Heart left ventricle (tissue), 16 donors: ENCODE measurements at regions not wholly inside any gene's neighbourhood (a gene's known extent, or its start where the extent isn't known, plus 50 kb on each side); places are given as distances from the start of the nearest gene placed in this dataset.

ENCODE experiments used
- ATAC-seq, 4 donors: fragments of 200-7000 bp; cut with Tn5 transposase; one replicate each; pipeline ENCODE4 v1.9.1; 2020 to 2022; ENCODE audit warnings: moderate library complexity in 4 of 4, mild to moderate bottlenecking in 3 of 4, moderate number of reproducible peaks in 1 of 4
- DNase-seq, 5 donors: peaks; one replicate each; pipeline ENCODE4 v3.0.0-alpha.2; 2020
- H3K27ac ChIP-seq, 12 donors: fragments of 200-600 bp; sonication (generic) in 4 of 12; one replicate each; pipeline versions ENCODE4 v1.5.0 to v1.8.0; 2016 to 2022; ENCODE audit warnings: mild to moderate bottlenecking in 2 of 12
- H3K27me3 ChIP-seq, 9 donors: fragments of 200-600 bp; sonication (generic) in 2 of 9; one replicate each; pipeline versions ENCODE4 v1.5.1 to v1.8.0; 2016 to 2022; ENCODE audit warnings: mild to moderate bottlenecking in 3 of 9
- H3K36me3 ChIP-seq, 9 donors: fragments of 200-600 bp; sonication (generic) in 2 of 9; one replicate each; pipeline versions ENCODE4 v1.5.0 to v1.8.0; 2018 to 2022; ENCODE audit warnings: mild to moderate bottlenecking in 2 of 9
- H3K4me1 ChIP-seq, 12 donors: fragments of 200-600 bp; sonication (generic) in 4 of 12; one replicate each; pipeline versions ENCODE4 v1.5.0 to v1.8.0; 2016 to 2022; ENCODE audit warnings: mild to moderate bottlenecking in 3 of 12
- H3K4me3 ChIP-seq, 12 donors: fragments of 200-600 bp; sonication (generic) in 4 of 12; one replicate each; pipeline versions ENCODE4 v1.5.0 to v1.8.0; 2017 to 2022; ENCODE audit warnings: mild to moderate bottlenecking in 9 of 12, moderate library complexity in 4 of 12
- H3K9me3 ChIP-seq, 12 donors: fragments of 200-600 bp; sonication (generic) in 4 of 12; one replicate each; pipeline versions ENCODE4 v1.5.0 to v1.8.0; 2016 to 2022; ENCODE audit warnings: mild to moderate bottlenecking in 1 of 12
- CTCF ChIP-seq, 12 donors: fragments of 200-600 bp; sonication (generic) in 4 of 12; IDR thresholded peaks; one replicate each; pipeline versions ENCODE4 v1.5.0 to v1.8.0; 2018 to 2022; ENCODE audit warnings: antibody characterized with exemption in 12 of 12, mild to moderate bottlenecking in 5 of 12
- POLR2A ChIP-seq, 2 donors: fragments of 450-650 bp; IDR thresholded peaks; one replicate each; pipeline ENCODE4 v1.6.1; 2017; ENCODE audit warnings: antibody characterized with exemption in 2 of 2, mild to moderate bottlenecking in 2 of 2, moderate library complexity in 2 of 2
- WGBS, 4 donors: extraction: QIAGEN DNeasy Blood & Tissue Kit in 2 of 4; methylation state at CpG; one replicate each; pipeline versions ENCODE4 v1.1.5 to v1.1.7; 2013 to 2018; 5-methylcytosine and 5-hydroxymethylcytosine counted together
- intact Hi-C, 10 donors: fragments of 100-400 bp; cut with DNase I; formaldehyde crosslinking; loops; one replicate each; pipeline versions ENCODE4 v1.11.1 to v1.14.2; 2022
- donor health status: ischemic (EF 13 %, LVEDD 7.1; RV severe dilation, severe dysfunction).
- donor health status: healthy with polysubstance abuse.
- donor health status: DM: no; HTN: yes; CAD: no.
- donor health status: DM: no; HTN: no; CAD: no.
- donor health status: ischemic (EF 25% LVEDD 6.9; RV normal size, moderate dysfunction).
- donor health status: ischemic (EF 25% LVEDD 5.7; RV mildly dilated, moderate dysfunction).
- donor health status: healthy.
- donor health status: DM: yes; HTN: yes; CAD: no.
- donor health status: ischemic (EF 35%, LVEDD 5.7; RV mildly dilated, moderate dysfunction).
- donor health status: nonischemic (EF 11% LVEDD 7.7; RV severe dilation, severe dysfunction).
- donor health status: DM: yes; HTN: yes; CAD: no.
- donor health status: PGD.
- donor health status: ischemic (EF 29% LVEDD 5.4; RV normal size, mild dysfunction).
- donor health status: nonischemic (EF 23%, LVEDD 6.1; RV moderate dilation, normal function).

GRCh38 chr4:138030375-138030774 is 211.8 kb downstream of the SLC7A11 start:
- Histone ChIP-seq H3K27me3 (peaks cover 0 to 3% (median 0%) of the 10 kb centered on the region in 9 donors), H3K4me1 (no peaks in the 10 kb centered on the region), H3K4me3 (no peak overlapping the region), H3K36me3 (no peaks in the 10 kb centered on the region), H3K27ac (no peak overlapping the region), H3K9me3 (no peaks in the 10 kb centered on the region)
- ATAC-seq (no peak), DNase-seq (no peak)
- intact Hi-C loops, result loop anchor here in 2 of 10 donors (5.0 to 10.0 kb wide), 4 partner anchors 54 to 844 kb away; no protein-coding TSS in a partner anchor
- TF ChIP-seq CTCF (IDR thresholded peaks at IDR 0.05) (no peak), POLR2A (IDR thresholded peaks at IDR 0.05) (no peak)
- 69 to 75% (median 72%) methylated on average over 3 of the region's 3 CpGs for WGBS, 4 donors

GRCh38 chr4:138028923-138029322 is 213.2 kb downstream of the SLC7A11 start:
- Histone ChIP-seq H3K4me3 (no peak overlapping the region), H3K4me1 (no peaks in the 10 kb centered on the region), H3K36me3 (no peaks in the 10 kb centered on the region), H3K27me3 (peaks cover 0 to 3% (median 0%) of the 10 kb centered on the region in 9 donors), H3K9me3 (no peaks in the 10 kb centered on the region), H3K27ac (no peak overlapping the region)
- no peak for TF ChIP-seq POLR2A (IDR thresholded peaks at IDR 0.05)
- TF ChIP-seq CTCF (IDR thresholded peaks at IDR 0.05), result no peak
- DNase-seq (no peak), ATAC-seq (no peak)
- 67 to 76% (median 72%) methylated on average over 1 of the region's 1 CpG for WGBS, 4 donors
- intact Hi-C loops, result no loop called here

- Histone ChIP-seq H3K4me3 (no peak overlapping the region), H3K36me3 (no peaks in the 10 kb centered on the region), H3K27me3 (no peaks in the 10 kb centered on the region), H3K27ac (no peak overlapping the region), H3K4me1 (no peaks in the 10 kb centered on the region), H3K9me3 (peaks cover 0 to 8% (median 0%) of the 10 kb centered on the region in 12 donors)
- ATAC-seq, result no peak
- intact Hi-C loops, result no loop called here
- TF ChIP-seq CTCF (IDR thresholded peaks at IDR 0.05), result no peak
- TF ChIP-seq POLR2A (IDR thresholded peaks at IDR 0.05), result no peak
- 31 to 51% (median 37%) methylated on average over 3 of the region's 3 CpGs for WGBS, 4 donors
- no peak for DNase-seq
Observed at GRCh38 chr4:138021139-138021830, 220.9 kb downstream of the SLC7A11 start.

GRCh38 chr4:138014590-138015288 is 227.4 kb downstream of the SLC7A11 start:
- H3K4me1 ChIP-seq, result no peaks in the 10 kb centered on the region
- H3K9me3 ChIP-seq, result peaks cover 0 to 8% (median 0%) of the 10 kb centered on the region in 12 donors
- TF ChIP-seq POLR2A (IDR thresholded peaks at IDR 0.05), result no peak
- no peak for TF ChIP-seq CTCF (IDR thresholded peaks at IDR 0.05)
- no peak overlapping the region for H3K27ac ChIP-seq
- H3K36me3 ChIP-seq, result no peaks in the 10 kb centered on the region
- no peak overlapping the region for H3K4me3 ChIP-seq
- DNase-seq, result no peak
- 82 to 90% (median 85%) methylated on average over 6 of the region's 6 CpGs for WGBS, 4 donors
- ATAC-seq, result no peak
- no peaks in the 10 kb centered on the region for H3K27me3 ChIP-seq
- intact Hi-C loops, result no loop called here
